ENCODE measurements at regions not wholly inside any gene's neighbourhood (a gene's known extent, or its start where the extent isn't known, plus 50 kb on each side); places are given as distances from the start of the nearest gene placed in this dataset.

GRCh38 chr3:24622696-24623225 is 128.1 kb upstream of the THRB start:
- TF ChIP-seq CTCF (IDR thresholded peaks at IDR 0.05): no peak
- TF ChIP-seq POLR2A (IDR thresholded peaks at IDR 0.05): no peak

Data from testis (tissue), 2 donors.